B cell (primary cell): ENCODE measurements at regions not wholly inside any gene's neighbourhood (a gene's known extent, or its start where the extent isn't known, plus 50 kb on each side); places are given as distances from the start of the nearest gene placed in this dataset.

ENCODE experiments used
- ATAC-seq: fragments of 200-7000 bp; cut with Tn5 transposase; one replicate; pipeline ENCODE4 v1.10.0; 2021; ENCODE audit warnings: low read depth, mild to moderate bottlenecking, moderate number of reproducible peaks, moderate library complexity
- CTCF ChIA-PET: fragments of 350-600 bp; sonication (Branson Sonifier 250); formaldehyde crosslinking; loops from one replicate; lab custom pipeline; 2021; ENCODE audit warnings: antibody characterized with exemption, inconsistent platforms; lab: Charles Lee
- POLR2A ChIA-PET: fragments of 350-600 bp; sonication (Branson Sonifier 250); formaldehyde crosslinking; loops from one replicate; lab custom pipeline; 2021; ENCODE audit warnings: antibody characterized with exemption; lab: Charles Lee
- DNase-seq: peaks from one replicate; pipeline ENCODE4 v3.0.0; 2013
- H2AFZ ChIP-seq: 2 replicates; pipeline ENCODE4 v1.6.1; 2012; ENCODE audit warnings: mild to moderate bottlenecking, low read depth, low read length; ENCODE audit not compliant: insufficient read depth, poor library complexity, severe bottlenecking
- H3K27ac ChIP-seq, 2 donors: 1 replicate in 1 of 2; 2 replicates in 1 of 2; pipeline ENCODE4 v1.5.1; 2012 to 2013; ENCODE audit warnings: low read length in 2 of 2, mild to moderate bottlenecking in 2 of 2, moderate library complexity in 1 of 2
- H3K27me3 ChIP-seq, 4 experiments: fragments of 200-600 bp in 1 of 4; sonication (generic) in 1 of 4; replicated peaks in 1 of 4; 1 replicate in 2 of 4; 2 replicates in 2 of 4; pipeline versions ENCODE4 v1.6.1 to v1.7.0; 2013 to 2016; ENCODE audit warnings: low read length in 3 of 4, mild to moderate bottlenecking in 2 of 4, mixed read lengths in 1 of 4, moderate library complexity in 1 of 4; ENCODE audit not compliant: insufficient read depth in 4 of 4, control insufficient read depth in 3 of 4; ENCODE audit errors: control extremely low read depth in 1 of 4
- H3K36me3 ChIP-seq, 2 experiments: replicated peaks in 1 of 2; 1 replicate in 1 of 2; 2 replicates in 1 of 2; pipeline versions ENCODE4 v1.6.1 to v1.7.1; 2013; ENCODE audit warnings: low read length in 1 of 2; ENCODE audit not compliant: insufficient read depth in 2 of 2, control insufficient read depth in 1 of 2; ENCODE audit errors: control extremely low read depth in 1 of 2, extremely low read depth in 1 of 2
- H3K4me1 ChIP-seq, 2 donors: fragments of 200-600 bp in 1 of 2; sonication (generic) in 1 of 2; 1 replicate in 1 of 2; 2 replicates in 1 of 2; pipeline versions ENCODE4 v1.5.1 to v1.6.1; 2013 to 2017; ENCODE audit warnings: low read length in 2 of 2; ENCODE audit not compliant: control insufficient read depth in 2 of 2, insufficient read depth in 2 of 2
- H3K4me2 ChIP-seq: replicated peaks from 2 replicates; pipeline ENCODE3; 2012; ENCODE audit warnings: mild to moderate bottlenecking, low read depth, low read length; ENCODE audit not compliant: poor library complexity, severe bottlenecking
- H3K4me3 ChIP-seq, 5 experiments: fragments of 200-600 bp in 1 of 5; sonication (generic) in 1 of 5; 1 replicate in 3 of 5; 2 replicates in 2 of 5; pipeline versions ENCODE4 v1.5.1 to v1.7.0; 2011 to 2016; ENCODE audit warnings: low read length in 4 of 5, mild to moderate bottlenecking in 4 of 5, low read depth in 2 of 5, control low read depth in 1 of 5, moderate library complexity in 1 of 5; ENCODE audit not compliant: insufficient read depth in 1 of 5; ENCODE audit errors: control extremely low read depth in 1 of 5, extremely low read depth in 1 of 5
- H3K79me2 ChIP-seq: fragments of 200-600 bp; sonication (generic); one replicate; pipeline ENCODE4 v1.6.0; 2016; ENCODE audit warnings: low read length; ENCODE audit not compliant: control insufficient read depth, insufficient read depth
- H3K9ac ChIP-seq: fragments of 200-600 bp; sonication (generic); 2 replicates; pipeline ENCODE4 v1.6.1; 2017; ENCODE audit warnings: mild to moderate bottlenecking, low read length, moderate library complexity
- H3K9me3 ChIP-seq, 3 donors: one replicate each; pipeline versions ENCODE4 v1.6.1 to v1.7.1; 2013; ENCODE audit warnings: low read length in 2 of 3; ENCODE audit not compliant: control insufficient read depth in 2 of 3, insufficient read depth in 1 of 3; ENCODE audit errors: control extremely low read depth in 1 of 3
- H4K20me1 ChIP-seq: 2 replicates; pipeline ENCODE4 v1.6.0; 2012; ENCODE audit warnings: mild to moderate bottlenecking, low read length; ENCODE audit not compliant: insufficient read depth, control insufficient read depth, poor library complexity, severe bottlenecking
- H3K27ac Mint-ChIP-seq: one replicate; pipeline ENCODE4 v1.8.0; 2021; ENCODE audit warnings: mixed read lengths
- H3K27me3 Mint-ChIP-seq: one replicate; pipeline ENCODE4 v1.8.0; 2021; ENCODE audit warnings: mixed read lengths
- H3K4me1 Mint-ChIP-seq: one replicate; pipeline ENCODE4 v1.8.0; 2021; ENCODE audit warnings: mixed read lengths
- H3K4me3 Mint-ChIP-seq: one replicate; pipeline ENCODE4 v1.8.0; 2021; ENCODE audit warnings: mixed read lengths
- H3K9me3 Mint-ChIP-seq: one replicate; pipeline ENCODE4 v1.8.0; 2022; ENCODE audit warnings: mixed read lengths; ENCODE audit not compliant: insufficient read depth
- CTCF ChIP-seq: fragments of 200-600 bp; IDR thresholded peaks from one replicate; pipeline ENCODE4 v1.8.0; 2022; ENCODE audit warnings: antibody characterized with exemption, mild to moderate bottlenecking
- EZH2 ChIP-seq: IDR thresholded peaks from 2 replicates; pipeline ENCODE4 v1.6.1; 2012; ENCODE audit warnings: borderline replicate concordance, low read depth, mild to moderate bottlenecking, moderate library complexity, low read length; ENCODE audit not compliant: insufficient read depth, poor library complexity, severe bottlenecking
- WGBS: methylation state at CpG from one replicate; pipeline ENCODE4 v1.1.5; 2013; ENCODE audit warnings: missing lambda C conversion rate; ENCODE audit not compliant: insufficient coverage; 5-methylcytosine and 5-hydroxymethylcytosine counted together
- intact Hi-C: fragments of 100-400 bp; cut with micrococcal nuclease; formaldehyde crosslinking; loops from one replicate; pipeline ENCODE4 v1.10.0; 2022

GRCh38 chr10:130714742-130715467 lies 578.7 kb downstream of the GLRX3 start:
- H4K20me1 ChIP-seq = no peaks in the 10 kb centered on the region
- no peaks in the 10 kb centered on the region for H3K4me1 ChIP-seq
- H3K27me3 Mint-ChIP-seq = no peaks in the 10 kb centered on the region
- CTCF ChIA-PET = no interaction called here
- no peak overlapping the region for H3K4me3 ChIP-seq
- ATAC-seq (no peak), DNase-seq (no peak)
- H3K4me2 ChIP-seq = no peak overlapping the region
- H3K9me3 ChIP-seq = peaks cover 0 to 14% (median 0%) of the 10 kb centered on the region in 3 donors
- WGBS = 81% methylated on average over 16 of the region's 20 CpGs
- H2AFZ ChIP-seq = no peak overlapping the region
- H3K36me3 ChIP-seq = no peaks in the 10 kb centered on the region
- no peaks in the 10 kb centered on the region for H3K79me2 ChIP-seq
- TF ChIP-seq EZH2 (no peak), CTCF (no peak)
- no peak overlapping the region for H3K9ac ChIP-seq
- no peaks in the 10 kb centered on the region for H3K27me3 ChIP-seq
- no peak overlapping the region for H3K4me3 Mint-ChIP-seq
- no peak overlapping the region for H3K27ac ChIP-seq
- POLR2A ChIA-PET = no interaction called here
- no peaks in the 10 kb centered on the region for H3K4me1 Mint-ChIP-seq
- intact Hi-C loops = no loop called here
- no peak overlapping the region for H3K27ac Mint-ChIP-seq
- H3K9me3 Mint-ChIP-seq = no peaks in the 10 kb centered on the region
